Hepatocyte (in vitro differentiated cells): ENCODE measurements at regions not wholly inside any gene's neighbourhood (a gene's known extent, or its start where the extent isn't known, plus 50 kb on each side); places are given as distances from the start of the nearest gene placed in this dataset.

Experiments used
- CTCF ChIP-seq: fragments of 200-600 bp; sonication (generic); IDR thresholded peaks from 2 replicates; pipeline ENCODE4 v1.5.1; 2016; ENCODE audit warnings: antibody characterized with exemption, mild to moderate bottlenecking; ENCODE audit not compliant: poor library complexity
- EZH2 ChIP-seq: fragments of 200-600 bp; sonication (generic); IDR thresholded peaks from 2 replicates; pipeline ENCODE4 v1.6.1; 2016; ENCODE audit warnings: antibody characterized with exemption, mild to moderate bottlenecking, borderline replicate concordance

DNA sequence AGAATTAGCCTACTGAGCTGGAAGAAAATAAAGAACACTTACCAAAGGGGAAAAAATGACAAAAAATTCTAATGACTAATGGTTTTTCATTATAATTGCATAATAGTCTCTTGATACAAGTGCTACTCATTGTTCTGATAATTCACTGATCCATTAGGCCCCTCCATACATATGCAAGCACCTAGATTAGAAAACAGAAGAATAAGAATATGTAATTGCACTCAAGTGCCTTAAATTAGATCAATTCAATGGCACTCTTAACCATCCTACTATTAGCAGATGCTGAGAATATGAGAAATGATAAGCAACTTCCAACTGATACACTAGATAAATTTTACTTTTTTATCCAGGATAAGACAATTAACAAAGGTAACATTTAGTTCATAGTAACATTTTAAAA lies 440.9 kb upstream of the C9orf72 start:
- TF ChIP-seq CTCF (no peak), EZH2 (no peak)
